ENCODE measurements at regions not wholly inside any gene's neighbourhood (a gene's known extent, or its start where the extent isn't known, plus 50 kb on each side); places are given as distances from the start of the nearest gene placed in this dataset.

- TF ChIP-seq POLR2A (IDR thresholded peaks at IDR 0.05) (no peak), CTCF (IDR thresholded peaks at IDR 0.05) (no peak), EP300 (IDR thresholded peaks at IDR 0.05) (no peak), POLR2AphosphoS5 (IDR thresholded peaks at IDR 0.05) (no peak)
These were observed 847.9 kb downstream of the RAB28 start for GRCh38 chr4:12636191-12636590.

Measured in sigmoid colon (tissue), 4 donors.